ENCODE measurements at regions not wholly inside any gene's neighbourhood (a gene's known extent, or its start where the extent isn't known, plus 50 kb on each side); places are given as distances from the start of the nearest gene placed in this dataset.

DNA sequence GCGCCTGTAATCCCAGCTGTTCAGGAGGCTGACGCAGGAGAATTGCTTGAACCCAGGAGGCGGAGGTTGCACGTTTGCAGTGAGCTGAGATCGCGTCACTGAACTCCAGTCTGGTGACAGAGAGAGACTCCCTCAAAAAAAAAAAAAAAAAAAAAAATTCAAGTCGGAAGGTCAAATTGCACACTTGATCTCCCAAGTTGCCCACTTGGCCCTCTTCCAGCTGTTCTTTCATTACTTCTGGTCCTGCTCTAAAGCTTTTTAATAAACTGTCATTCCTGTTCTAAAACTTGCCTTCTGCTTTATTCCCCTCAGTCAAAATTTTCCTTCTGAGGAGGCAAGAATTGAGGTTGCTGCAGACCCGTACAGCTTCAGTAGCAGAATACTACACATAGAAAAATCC lies 2358.0 kb downstream of the ARAP2 start:
- H3K9me3 ChIP-seq (ENCODE audit: control insufficient read depth, low read length): no peaks in the 10 kb centered on the region
- H3K27me3 ChIP-seq (ENCODE audit: control insufficient read depth, insufficient read depth, low read length): no peaks in the 10 kb centered on the region

DNA sequence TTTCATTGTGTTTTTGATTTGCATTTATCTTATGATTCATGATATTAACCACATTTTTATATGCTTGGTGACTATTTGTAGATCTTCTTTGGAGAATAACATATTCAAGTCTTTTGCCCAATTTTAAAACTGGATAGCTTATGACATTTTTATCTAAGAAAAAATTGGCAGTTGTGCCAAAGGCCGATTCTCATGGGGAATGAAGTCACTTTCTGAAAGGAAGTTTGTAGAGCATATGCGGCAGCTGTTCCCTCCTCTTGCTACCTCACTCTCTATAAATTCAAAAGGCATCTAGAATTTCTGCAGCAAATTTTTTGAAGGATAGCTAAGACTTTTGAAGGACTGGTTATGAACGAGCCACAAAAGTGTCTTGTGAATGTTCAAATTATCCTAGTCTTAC lies 2353.5 kb downstream of the ARAP2 start:
- no peak overlapping the region for H3K27ac ChIP-seq
- no peak for TF ChIP-seq CTCF (IDR thresholded peaks at IDR 0.05)
- H3K9me3 ChIP-seq (ENCODE audit: control insufficient read depth, low read length): no peaks in the 10 kb centered on the region
- H3K4me1 ChIP-seq: no peaks in the 10 kb centered on the region
- H3K36me3 ChIP-seq (ENCODE audit: control insufficient read depth, insufficient read depth, low read length): no peaks in the 10 kb centered on the region
- no peak overlapping the region for H2AFZ ChIP-seq
- no peak overlapping the region for H3K9ac ChIP-seq
- H3K27me3 ChIP-seq (ENCODE audit: control insufficient read depth, insufficient read depth, low read length): no peaks in the 10 kb centered on the region
- no peak overlapping the region for H3K4me2 ChIP-seq (ENCODE audit: low read length)
- H3K79me2 ChIP-seq: no peaks in the 10 kb centered on the region
- no peak overlapping the region for H3K4me3 ChIP-seq (ENCODE audit: low read depth, low read length)

More for the DNA sequence above, 2358.0 kb downstream of the ARAP2 start:
- no peak overlapping the region for H3K9ac ChIP-seq
- H2AFZ ChIP-seq: no peak overlapping the region
- H3K4me2 ChIP-seq (ENCODE audit: low read length): no peak overlapping the region
- no peak for TF ChIP-seq CTCF (IDR thresholded peaks at IDR 0.05)
- no peaks in the 10 kb centered on the region for H3K36me3 ChIP-seq (ENCODE audit: control insufficient read depth, insufficient read depth, low read length)
- H3K27ac ChIP-seq: no peak overlapping the region
- H3K79me2 ChIP-seq: no peaks in the 10 kb centered on the region
- no peak overlapping the region for H3K4me3 ChIP-seq (ENCODE audit: low read depth, low read length)
- no peaks in the 10 kb centered on the region for H3K4me1 ChIP-seq

DNA sequence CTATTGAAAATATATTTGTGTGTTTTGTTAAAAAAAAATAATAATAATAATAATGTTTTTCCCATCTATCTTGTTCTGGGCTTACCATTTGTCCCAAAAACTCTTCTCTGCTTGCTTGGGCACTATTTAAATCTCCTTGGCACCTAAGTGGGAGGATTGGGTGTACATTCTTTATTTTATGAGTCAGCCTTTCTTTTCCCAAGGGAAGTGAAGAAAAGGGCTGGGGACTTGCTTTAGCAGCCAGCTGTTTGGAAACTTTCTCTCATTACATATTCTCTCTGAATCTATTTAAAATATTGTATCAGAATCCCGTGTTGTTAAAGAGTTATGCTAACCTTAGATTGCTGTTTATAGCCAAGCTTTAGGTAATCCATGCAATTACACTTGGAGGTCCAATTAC lies 2332.4 kb downstream of the ARAP2 start:
- Histone ChIP-seq H3K4me2 (ENCODE audit: low read length) (no peak overlapping the region), H3K4me3 (ENCODE audit: low read depth, low read length) (no peak overlapping the region), H3K27ac (no peak overlapping the region), H3K79me2 (no peaks in the 10 kb centered on the region), H2AFZ (no peak overlapping the region), H3K36me3 (ENCODE audit: control insufficient read depth, insufficient read depth, low read length) (no peaks in the 10 kb centered on the region), H3K4me1 (no peaks in the 10 kb centered on the region), H3K9ac (no peak overlapping the region), H3K9me3 (ENCODE audit: control insufficient read depth, low read length) (no peaks in the 10 kb centered on the region), H3K27me3 (ENCODE audit: control insufficient read depth, insufficient read depth, low read length) (no peaks in the 10 kb centered on the region)
- TF ChIP-seq CTCF (IDR thresholded peaks at IDR 0.05): no peak

GRCh38 chr4:33914386-33914785 lies 2329.9 kb downstream of the ARAP2 start:
- H3K4me1 ChIP-seq: no peaks in the 10 kb centered on the region
- no peak for TF ChIP-seq CTCF (IDR thresholded peaks at IDR 0.05)
- no peaks in the 10 kb centered on the region for H3K27me3 ChIP-seq (ENCODE audit: control insufficient read depth, insufficient read depth, low read length)
- no peak overlapping the region for H2AFZ ChIP-seq
- no peak overlapping the region for H3K4me2 ChIP-seq (ENCODE audit: low read length)
- H3K27ac ChIP-seq: no peak overlapping the region
- H3K79me2 ChIP-seq: no peaks in the 10 kb centered on the region
- no peaks in the 10 kb centered on the region for H3K36me3 ChIP-seq (ENCODE audit: control insufficient read depth, insufficient read depth, low read length)
- no peaks in the 10 kb centered on the region for H3K9me3 ChIP-seq (ENCODE audit: control insufficient read depth, low read length)
- no peak overlapping the region for H3K4me3 ChIP-seq (ENCODE audit: low read depth, low read length)
- no peak overlapping the region for H3K9ac ChIP-seq

GRCh38 chr4:33923469-33923868 lies 2320.8 kb downstream of the ARAP2 start:
- H3K4me1 ChIP-seq: no peaks in the 10 kb centered on the region
- no peaks in the 10 kb centered on the region for H3K36me3 ChIP-seq (ENCODE audit: control insufficient read depth, insufficient read depth, low read length)
- H3K79me2 ChIP-seq: no peaks in the 10 kb centered on the region
- no peaks in the 10 kb centered on the region for H3K27me3 ChIP-seq (ENCODE audit: control insufficient read depth, insufficient read depth, low read length)
- no peak for TF ChIP-seq CTCF (IDR thresholded peaks at IDR 0.05)
- no peak overlapping the region for H3K4me2 ChIP-seq (ENCODE audit: low read length)
- no peak overlapping the region for H3K4me3 ChIP-seq (ENCODE audit: low read depth, low read length)
- H3K9me3 ChIP-seq (ENCODE audit: control insufficient read depth, low read length): no peaks in the 10 kb centered on the region
- no peak overlapping the region for H3K27ac ChIP-seq
- H2AFZ ChIP-seq: no peak overlapping the region
- no peak overlapping the region for H3K9ac ChIP-seq
